ENCODE measurements at regions not wholly inside any gene's neighbourhood (a gene's known extent, or its start where the extent isn't known, plus 50 kb on each side); places are given as distances from the start of the nearest gene placed in this dataset.

DNA sequence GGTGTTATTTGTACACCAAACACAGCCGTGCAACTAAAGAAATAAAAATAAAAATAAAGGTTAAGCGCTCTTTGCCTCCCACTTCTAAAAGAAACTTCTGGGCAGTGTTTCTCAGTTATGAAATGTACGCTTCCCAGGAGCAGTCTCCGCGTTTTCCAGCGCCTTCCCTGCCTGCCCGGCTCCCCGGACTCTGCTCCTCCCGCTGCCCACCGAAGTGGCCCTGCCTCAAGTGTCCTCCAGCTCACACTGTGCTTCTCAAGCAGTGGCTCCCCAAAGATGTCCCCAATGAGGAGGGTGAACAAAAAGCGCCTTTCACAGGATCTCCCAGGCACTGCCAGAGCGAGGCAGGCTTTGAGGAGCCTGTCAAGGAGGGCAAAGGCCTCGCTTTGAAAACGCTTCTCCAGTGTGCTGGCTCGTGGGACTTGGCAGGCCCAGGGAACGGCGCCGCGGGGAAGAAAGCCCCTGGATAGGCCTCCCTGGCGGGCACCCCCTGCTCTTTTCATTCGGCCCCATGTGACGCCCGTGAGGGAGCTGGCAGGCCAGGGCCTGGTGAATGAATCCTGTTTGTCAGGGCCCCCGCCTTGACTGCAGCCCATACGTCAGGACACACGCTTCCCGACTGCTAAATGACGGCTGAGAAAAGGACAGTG is 187.1 kb downstream of the FOXO1 start:
- Histone ChIP-seq H3K4me3 (ENCODE audit: low read length in 2 of 2) (no peak overlapping the region), H3K9me3 (replicated peaks in 1 of 2; ENCODE audit: control insufficient read depth in 2 of 2, insufficient read depth in 1 of 2, low read depth in 1 of 2, low read length in 2 of 2) (no peaks in the 10 kb centered on the region), H3K4ac (ENCODE audit: low read length) (no peak overlapping the region), H2AFZ (ENCODE audit: low read length) (peak overlapping the region; percentile 39), H3K27me3 (ENCODE audit: control insufficient read depth in 3 of 3, insufficient read depth in 3 of 3, low read depth in 1 of 3, low read length in 3 of 3) (no peaks in the 10 kb centered on the region), H3K27ac (replicated peaks; ENCODE audit: low read length) (no peak overlapping the region), H4K8ac (ENCODE audit: low read depth, low read length) (no peak overlapping the region), H3K36me3 (replicated peaks in 1 of 2; ENCODE audit: control insufficient read depth in 2 of 2, insufficient read depth in 2 of 2, low read length in 2 of 2) (no peaks in the 10 kb centered on the region), H2BK120ac (ENCODE audit: low read depth, low read length) (no peak overlapping the region), H2BK15ac (ENCODE audit: low read length) (peak overlapping the region; percentile 69), H3K4me2 (ENCODE audit: insufficient read depth, low read length, poor library complexity, severe bottlenecking) (no peak overlapping the region), H3K23ac (ENCODE audit: low read depth, low read length, poor library complexity) (no peak overlapping the region), H3K4me1 (ENCODE audit: control insufficient read depth in 2 of 2, insufficient read depth in 1 of 2, low read depth in 1 of 2, low read length in 2 of 2) (peaks cover 11 to 21% of the 10 kb centered on the region in 2 donors), H3K79me1 (ENCODE audit: low read depth, low read length) (no peaks in the 10 kb centered on the region), H2BK5ac (ENCODE audit: low read length) (no peak overlapping the region), H2AK5ac (ENCODE audit: low read depth, low read length) (peak overlapping the region; percentile 51), H2BK12ac (ENCODE audit: low read length) (peak overlapping the region; percentile 17), H4K91ac (ENCODE audit: low read depth, low read length, poor library complexity) (no peak overlapping the region), H3K18ac (ENCODE audit: low read length) (peak overlapping the region; percentile 65), H3K14ac (ENCODE audit: low read length) (no peak overlapping the region), H3K9ac (ENCODE audit: low read depth, low read length, poor library complexity) (peak overlapping the region; percentile 7)
- no peak for DNase-seq (ENCODE audit: low spot score)
- no CpG with 5 or more reads among the region's 28 CpGs for WGBS, 2 donors (ENCODE audit: extremely low coverage in 2 of 2, insufficient read length in 2 of 2, insufficient replicate concordance in 1 of 2)

GRCh38 chr13:40480012-40480914 is 186.2 kb downstream of the FOXO1 start:
- Histone ChIP-seq H2BK12ac (ENCODE audit: low read length) (no peak overlapping the region), H3K18ac (ENCODE audit: low read length) (peak overlapping the region; percentile 29), H3K4me1 (ENCODE audit: control insufficient read depth in 2 of 2, insufficient read depth in 1 of 2, low read depth in 1 of 2, low read length in 2 of 2) (peaks cover 11 to 23% of the 10 kb centered on the region in 2 donors), H3K4me3 (ENCODE audit: low read length in 2 of 2) (no peak overlapping the region), H3K79me1 (ENCODE audit: low read depth, low read length) (no peaks in the 10 kb centered on the region), H3K14ac (ENCODE audit: low read length) (no peak overlapping the region), H2BK15ac (ENCODE audit: low read length) (no peak overlapping the region), H2AK5ac (ENCODE audit: low read depth, low read length) (no peak overlapping the region), H2AFZ (ENCODE audit: low read length) (no peak overlapping the region), H3K23ac (ENCODE audit: low read depth, low read length, poor library complexity) (no peak overlapping the region), H4K91ac (ENCODE audit: low read depth, low read length, poor library complexity) (no peak overlapping the region), H2BK120ac (ENCODE audit: low read depth, low read length) (no peak overlapping the region), H4K8ac (ENCODE audit: low read depth, low read length) (no peak overlapping the region), H3K4ac (ENCODE audit: low read length) (no peak overlapping the region), H3K4me2 (ENCODE audit: insufficient read depth, low read length, poor library complexity, severe bottlenecking) (no peak overlapping the region), H3K9ac (ENCODE audit: low read depth, low read length, poor library complexity) (no peak overlapping the region), H3K27ac (replicated peaks; ENCODE audit: low read length) (no peak overlapping the region), H2BK5ac (ENCODE audit: low read length) (no peak overlapping the region), H3K9me3 (replicated peaks in 1 of 2; ENCODE audit: control insufficient read depth in 2 of 2, insufficient read depth in 1 of 2, low read depth in 1 of 2, low read length in 2 of 2) (no peaks in the 10 kb centered on the region), H3K27me3 (ENCODE audit: control insufficient read depth in 3 of 3, insufficient read depth in 3 of 3, low read depth in 1 of 3, low read length in 3 of 3) (no peaks in the 10 kb centered on the region), H3K36me3 (replicated peaks in 1 of 2; ENCODE audit: control insufficient read depth in 2 of 2, insufficient read depth in 2 of 2, low read length in 2 of 2) (no peaks in the 10 kb centered on the region)
- no peak for DNase-seq (ENCODE audit: low spot score)
- no CpG with 5 or more reads among the region's 19 CpGs for WGBS, 2 donors (ENCODE audit: extremely low coverage in 2 of 2, insufficient read length in 2 of 2, insufficient replicate concordance in 1 of 2)

GRCh38 chr13:40480915-40481516 is 185.4 kb downstream of the FOXO1 start:
- Histone ChIP-seq H3K9ac (ENCODE audit: low read depth, low read length, poor library complexity) (no peak overlapping the region), H3K27me3 (ENCODE audit: control insufficient read depth in 3 of 3, insufficient read depth in 3 of 3, low read depth in 1 of 3, low read length in 3 of 3) (no peaks in the 10 kb centered on the region), H3K18ac (ENCODE audit: low read length) (no peak overlapping the region), H3K4ac (ENCODE audit: low read length) (peak overlapping the region; percentile 45), H3K4me1 (ENCODE audit: control insufficient read depth in 2 of 2, insufficient read depth in 1 of 2, low read depth in 1 of 2, low read length in 2 of 2) (peaks cover 11 to 24% of the 10 kb centered on the region in 2 donors), H4K91ac (ENCODE audit: low read depth, low read length, poor library complexity) (no peak overlapping the region), H3K27ac (replicated peaks; ENCODE audit: low read length) (no peak overlapping the region), H2BK120ac (ENCODE audit: low read depth, low read length) (no peak overlapping the region), H3K4me3 (ENCODE audit: low read length in 2 of 2) (no peak overlapping the region), H2AFZ (ENCODE audit: low read length) (no peak overlapping the region), H2BK5ac (ENCODE audit: low read length) (no peak overlapping the region), H2BK15ac (ENCODE audit: low read length) (peak overlapping the region; percentile 10), H3K4me2 (ENCODE audit: insufficient read depth, low read length, poor library complexity, severe bottlenecking) (no peak overlapping the region), H3K36me3 (replicated peaks in 1 of 2; ENCODE audit: control insufficient read depth in 2 of 2, insufficient read depth in 2 of 2, low read length in 2 of 2) (no peaks in the 10 kb centered on the region), H3K14ac (ENCODE audit: low read length) (no peak overlapping the region), H3K9me3 (replicated peaks in 1 of 2; ENCODE audit: control insufficient read depth in 2 of 2, insufficient read depth in 1 of 2, low read depth in 1 of 2, low read length in 2 of 2) (no peaks in the 10 kb centered on the region), H2AK5ac (ENCODE audit: low read depth, low read length) (peak overlapping the region; percentile 4), H4K8ac (ENCODE audit: low read depth, low read length) (no peak overlapping the region), H3K23ac (ENCODE audit: low read depth, low read length, poor library complexity) (no peak overlapping the region), H3K79me1 (ENCODE audit: low read depth, low read length) (no peaks in the 10 kb centered on the region), H2BK12ac (ENCODE audit: low read length) (no peak overlapping the region)
- WGBS, 2 donors (ENCODE audit: extremely low coverage in 2 of 2, insufficient read length in 2 of 2, insufficient replicate concordance in 1 of 2): no CpG with 5 or more reads among the region's 12 CpGs
- DNase-seq (ENCODE audit: low spot score): no peak

DNA sequence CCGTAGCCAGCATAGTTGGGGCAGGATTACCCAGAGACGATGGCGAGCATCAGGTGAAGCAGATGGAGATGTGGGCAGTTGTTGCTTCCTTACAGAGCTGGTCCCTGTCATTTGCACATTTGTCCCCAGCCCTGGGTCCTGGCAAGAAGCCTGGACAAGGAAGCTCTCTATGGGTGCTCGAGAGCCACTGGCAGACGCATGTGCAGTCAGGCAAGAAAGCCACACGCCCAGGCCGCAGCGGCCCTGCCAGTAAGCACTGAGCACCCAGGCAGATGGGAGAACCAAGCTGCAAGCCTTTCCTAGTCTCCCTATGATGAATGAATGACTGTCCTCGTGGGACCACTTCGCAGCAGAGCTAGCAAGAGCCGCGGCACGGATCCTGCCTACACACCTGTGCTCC is 182.8 kb downstream of the FOXO1 start:
- no peak for DNase-seq (ENCODE audit: low spot score)
- Histone ChIP-seq H3K9ac (ENCODE audit: low read depth, low read length, poor library complexity) (peak overlapping the region; percentile 6), H2AFZ (ENCODE audit: low read length) (no peak overlapping the region), H3K4me1 (ENCODE audit: control insufficient read depth in 2 of 2, insufficient read depth in 1 of 2, low read depth in 1 of 2, low read length in 2 of 2) (peaks cover 5 to 11% of the 10 kb centered on the region in 2 donors), H3K23ac (ENCODE audit: low read depth, low read length, poor library complexity) (no peak overlapping the region), H4K8ac (ENCODE audit: low read depth, low read length) (no peak overlapping the region), H3K27ac (replicated peaks; ENCODE audit: low read length) (no peak overlapping the region), H2AK5ac (ENCODE audit: low read depth, low read length) (peak overlapping the region; percentile 42), H3K27me3 (ENCODE audit: control insufficient read depth in 3 of 3, insufficient read depth in 3 of 3, low read depth in 1 of 3, low read length in 3 of 3) (no peaks in the 10 kb centered on the region), H3K4me3 (ENCODE audit: low read length in 2 of 2) (no peak overlapping the region), H3K4me2 (ENCODE audit: insufficient read depth, low read length, poor library complexity, severe bottlenecking) (no peak overlapping the region), H3K36me3 (replicated peaks in 1 of 2; ENCODE audit: control insufficient read depth in 2 of 2, insufficient read depth in 2 of 2, low read length in 2 of 2) (no peaks in the 10 kb centered on the region), H2BK5ac (ENCODE audit: low read length) (no peak overlapping the region), H2BK12ac (ENCODE audit: low read length) (no peak overlapping the region), H4K91ac (ENCODE audit: low read depth, low read length, poor library complexity) (no peak overlapping the region), H3K14ac (ENCODE audit: low read length) (no peak overlapping the region), H2BK120ac (ENCODE audit: low read depth, low read length) (no peak overlapping the region), H3K4ac (ENCODE audit: low read length) (no peak overlapping the region), H3K18ac (ENCODE audit: low read length) (no peak overlapping the region), H3K79me1 (ENCODE audit: low read depth, low read length) (no peaks in the 10 kb centered on the region), H2BK15ac (ENCODE audit: low read length) (peak overlapping the region; percentile 60), H3K9me3 (replicated peaks in 1 of 2; ENCODE audit: control insufficient read depth in 2 of 2, insufficient read depth in 1 of 2, low read depth in 1 of 2, low read length in 2 of 2) (no peaks in the 10 kb centered on the region)
- WGBS, 2 donors (ENCODE audit: extremely low coverage in 2 of 2, insufficient read length in 2 of 2, insufficient replicate concordance in 1 of 2): no CpG with 5 or more reads among the region's 13 CpGs

Data from neuronal stem cell (in vitro differentiated cells).